GM11168 (cell line): ENCODE measurements at regions not wholly inside any gene's neighbourhood (a gene's known extent, or its start where the extent isn't known, plus 50 kb on each side); places are given as distances from the start of the nearest gene placed in this dataset.

Experiments used
- in situ Hi-C: fragments of 300-500 bp; cut with MboI; formaldehyde crosslinking; loops from one replicate; pipeline ENCODE4 v1.12.0; 2022; ENCODE audit warnings: low sequenced_read_pairs; ENCODE audit not compliant: unreplicated experiment

DNA sequence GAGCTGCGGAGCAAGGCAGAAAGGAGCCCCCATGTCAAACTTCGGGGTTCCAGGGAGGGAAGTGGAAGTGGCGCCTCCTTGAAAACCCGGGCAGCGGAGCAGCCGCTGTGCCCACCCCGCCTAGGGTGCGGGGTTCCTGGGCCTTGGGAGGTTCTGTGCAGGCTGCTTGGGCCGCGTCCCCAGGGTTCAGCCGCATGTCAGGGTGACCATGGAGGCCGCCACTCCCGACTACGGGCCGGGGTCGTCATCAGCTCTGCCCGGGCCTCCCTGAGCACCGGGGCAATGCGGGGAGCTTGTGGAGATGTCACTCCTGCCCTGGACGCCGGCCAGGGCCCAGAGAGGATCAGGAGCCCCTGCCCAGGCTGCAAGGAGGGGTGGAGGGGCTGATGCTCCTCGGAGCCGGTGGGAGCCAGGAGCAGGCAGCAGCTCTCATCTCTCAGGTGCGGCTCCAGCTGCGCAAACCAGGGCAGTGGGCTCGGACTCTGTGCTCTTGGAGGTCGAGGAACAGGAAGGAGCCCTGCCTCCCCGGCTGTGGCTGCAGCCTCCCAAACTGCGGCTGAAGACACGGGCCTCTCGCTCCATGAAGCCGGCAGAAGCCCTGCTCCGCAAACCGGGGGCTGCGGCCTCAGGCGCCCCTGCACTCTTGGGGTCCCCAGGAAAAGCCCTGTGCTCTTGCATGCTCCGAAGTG is 1286.5 kb downstream of the TMEM121 start:
- in situ Hi-C loops, result no loop called here

DNA sequence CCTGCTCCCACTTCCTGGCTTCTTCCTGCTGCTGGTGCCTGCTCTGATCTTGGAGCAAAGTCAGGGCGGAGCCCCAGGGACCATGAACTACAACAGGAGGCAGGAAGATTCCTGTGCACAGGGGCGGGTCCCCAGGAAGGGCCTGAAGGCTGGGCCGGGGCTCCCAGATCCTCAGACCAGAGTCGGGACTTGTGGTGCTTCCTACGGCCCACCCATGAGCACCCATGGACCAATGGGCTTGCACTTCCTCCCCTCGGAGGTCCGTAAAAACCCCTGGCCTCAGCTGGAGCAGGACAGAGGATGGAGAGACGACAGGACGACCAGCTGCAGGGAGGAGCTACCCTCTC is 1287.1 kb downstream of the TMEM121 start:
- in situ Hi-C loops, result no loop called here

DNA sequence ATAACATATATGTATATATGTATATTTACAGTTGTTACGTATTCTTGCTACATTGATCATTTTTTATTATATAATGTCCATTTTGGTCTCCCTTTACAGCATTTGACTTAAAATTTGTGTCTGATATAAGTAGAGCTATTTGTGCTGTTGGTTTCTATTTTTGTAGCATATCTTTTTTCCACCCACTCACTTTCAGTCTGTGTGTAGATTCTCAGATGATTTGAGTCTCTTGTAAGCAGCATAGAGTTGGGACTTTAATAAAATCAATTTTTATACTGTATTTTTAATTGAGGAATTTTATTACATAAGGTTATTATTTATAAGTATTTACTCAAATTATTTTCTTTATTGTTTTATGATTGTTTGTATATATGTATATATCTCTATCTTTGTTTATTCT is 1293.7 kb downstream of the TMEM121 start:
- in situ Hi-C loops, result no loop called here

DNA sequence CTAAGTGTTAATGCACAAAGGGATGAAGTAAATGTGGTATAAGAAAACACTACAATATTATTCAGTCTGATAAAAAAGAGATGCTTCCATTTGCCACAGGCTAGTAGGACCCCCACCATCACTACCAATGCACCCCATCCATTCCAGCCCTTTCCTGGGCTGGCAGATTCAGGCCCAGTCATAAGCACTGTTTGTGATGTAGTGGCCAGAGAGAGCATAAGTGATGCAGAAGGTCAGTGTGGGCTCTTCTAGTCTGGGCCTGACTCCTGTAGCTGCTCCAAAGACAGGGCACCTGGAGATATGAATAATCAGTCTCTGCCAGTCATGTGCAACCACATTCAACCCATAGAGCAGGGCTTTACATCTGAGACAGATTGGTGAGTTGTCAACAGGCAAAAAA is 1294.7 kb downstream of the TMEM121 start:
- in situ Hi-C loops, result no loop called here

DNA sequence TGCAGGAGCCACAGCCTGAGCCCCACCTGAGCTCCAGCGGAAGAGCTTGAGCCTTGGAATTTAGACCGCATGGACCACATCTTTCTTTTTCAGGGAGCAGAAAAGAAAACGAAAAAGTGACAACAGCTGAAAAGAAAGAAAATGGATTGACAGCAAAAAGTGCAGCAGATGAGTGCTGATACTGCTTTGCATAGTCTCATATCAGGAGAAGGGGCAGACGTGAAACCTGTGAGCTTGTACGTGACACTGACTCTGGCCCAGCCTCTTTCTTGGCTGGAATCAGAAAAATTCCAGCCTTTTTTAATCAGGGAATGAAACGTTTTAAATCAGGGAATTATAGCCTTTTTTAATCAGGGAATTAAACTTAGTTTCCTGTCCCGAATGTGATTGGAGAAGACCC is 1296.5 kb downstream of the TMEM121 start:
- in situ Hi-C loops, result no loop called here

DNA sequence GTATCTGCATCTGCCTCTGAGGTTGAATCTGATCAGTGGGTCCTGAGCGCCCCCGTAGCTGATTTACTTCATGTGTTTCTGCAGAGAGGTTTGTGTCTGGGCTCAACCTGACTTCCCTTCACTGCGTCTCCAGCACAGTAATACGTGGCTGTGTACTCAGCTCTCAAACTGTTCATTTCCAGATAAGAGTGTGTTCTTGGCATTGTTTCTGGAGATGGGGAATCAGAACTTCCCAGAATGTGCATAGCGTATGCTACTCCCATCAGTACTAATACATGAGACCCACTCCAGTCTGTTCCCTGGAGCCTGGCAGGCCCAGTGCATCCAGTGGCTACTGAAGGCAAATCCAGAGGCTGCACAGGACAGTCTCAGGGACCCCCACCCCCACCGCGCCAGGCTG is 1297.2 kb downstream of the TMEM121 start:
- in situ Hi-C loops, result no loop called here

DNA sequence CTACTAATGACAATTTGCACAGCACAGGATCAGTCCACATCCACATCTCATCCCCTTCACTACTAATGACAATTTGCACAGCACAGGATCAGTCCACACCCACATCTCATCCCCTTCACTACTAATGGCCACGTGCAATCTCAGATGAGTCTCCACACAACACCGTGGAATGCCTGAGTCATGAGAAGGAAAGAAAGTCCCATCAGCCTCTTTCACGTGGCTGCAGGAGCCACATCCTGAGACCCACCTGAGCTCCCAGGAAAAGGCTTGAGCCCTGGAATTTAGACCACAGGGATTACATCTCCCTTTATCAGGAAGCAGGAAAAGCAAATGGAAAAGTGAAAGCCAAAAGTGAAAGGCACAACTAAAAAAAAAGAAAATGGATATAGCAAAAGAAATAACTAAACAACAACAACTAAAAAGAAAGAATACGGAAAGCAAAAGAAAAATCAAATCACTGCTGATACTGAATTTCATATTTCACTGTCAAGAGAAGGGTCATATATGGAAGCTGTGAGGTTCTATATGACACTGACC is 1300.5 kb downstream of the TMEM121 start:
- in situ Hi-C loops, result no loop called here

DNA sequence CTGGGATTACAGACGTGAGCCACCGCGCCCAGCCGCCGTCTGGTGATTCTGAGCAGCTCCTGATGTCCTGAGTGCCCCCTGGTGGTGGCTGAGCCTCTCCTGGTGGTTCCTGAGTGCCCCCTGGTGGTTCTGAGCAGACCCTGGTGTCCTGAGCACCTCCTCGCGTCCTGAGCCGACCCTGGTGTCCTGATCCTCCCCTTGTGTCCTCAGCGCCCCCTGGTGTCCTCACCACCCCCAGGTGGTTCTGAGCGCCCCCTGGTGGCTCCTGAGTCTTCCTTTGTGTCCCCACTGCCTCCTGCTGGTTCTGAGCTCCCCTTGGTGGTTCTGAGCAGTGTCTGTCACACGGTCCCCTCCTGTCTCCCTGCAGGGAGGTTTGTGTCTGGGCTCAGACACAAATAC is 1304.9 kb downstream of the TMEM121 start:
- in situ Hi-C loops, result no loop called here

DNA sequence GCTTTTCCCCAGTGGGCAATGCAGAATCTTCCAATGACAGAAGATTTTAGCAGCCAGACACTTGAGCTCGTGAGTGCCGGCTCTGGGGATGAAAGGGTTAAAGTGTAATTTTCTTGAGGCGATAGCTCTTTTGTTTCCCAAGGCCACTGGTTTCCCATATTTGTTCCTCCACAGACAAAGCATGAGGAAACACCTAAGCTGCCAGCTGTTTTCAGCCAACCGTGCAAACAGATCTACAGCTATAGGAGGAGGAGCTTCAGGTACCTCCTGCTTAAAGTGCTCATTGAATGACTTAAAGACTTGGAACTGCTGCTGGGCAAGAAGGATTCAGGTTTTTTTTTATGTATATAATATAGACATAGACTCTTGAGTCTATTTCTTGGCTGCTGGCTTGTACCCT is 1311.5 kb downstream of the TMEM121 start:
- in situ Hi-C loops, result no loop called here

DNA sequence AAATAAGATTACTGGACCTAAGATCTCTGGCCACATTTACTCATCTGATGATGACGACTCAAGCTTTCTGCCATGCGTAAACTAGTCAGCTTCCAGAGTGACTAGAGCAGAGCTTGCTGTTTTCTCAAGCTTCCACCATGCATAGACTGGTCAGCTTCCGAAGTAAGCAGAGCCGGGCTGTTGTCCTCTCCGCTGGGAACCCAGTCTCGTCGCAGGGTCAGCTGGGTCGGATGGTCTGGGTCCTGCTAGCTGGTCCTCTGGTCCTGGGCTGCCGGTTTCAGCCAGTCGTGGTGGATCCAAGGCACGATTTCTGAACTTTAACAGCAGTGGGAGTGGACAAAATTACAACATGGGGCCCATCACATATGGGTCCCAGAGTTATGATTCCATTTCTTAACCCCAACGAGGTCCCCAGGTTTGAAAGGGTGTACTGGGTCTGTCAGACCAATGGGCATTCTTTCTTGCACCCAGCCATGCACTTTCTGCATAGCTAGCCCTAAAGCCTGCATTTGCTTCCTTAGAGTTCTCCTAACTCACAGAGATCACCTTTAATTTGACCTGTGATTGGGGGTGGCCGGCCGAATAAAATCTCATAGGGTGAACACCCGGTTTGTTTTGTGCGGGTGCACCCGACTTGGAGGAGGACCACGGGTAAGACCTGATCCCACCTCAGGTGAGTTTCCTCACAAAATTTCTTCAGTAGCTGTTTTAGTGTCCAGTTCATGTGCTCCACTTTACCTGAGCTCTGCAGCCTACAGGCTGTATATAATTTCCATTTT is 1312.8 kb downstream of the TMEM121 start:
- in situ Hi-C loops, result no loop called here

DNA sequence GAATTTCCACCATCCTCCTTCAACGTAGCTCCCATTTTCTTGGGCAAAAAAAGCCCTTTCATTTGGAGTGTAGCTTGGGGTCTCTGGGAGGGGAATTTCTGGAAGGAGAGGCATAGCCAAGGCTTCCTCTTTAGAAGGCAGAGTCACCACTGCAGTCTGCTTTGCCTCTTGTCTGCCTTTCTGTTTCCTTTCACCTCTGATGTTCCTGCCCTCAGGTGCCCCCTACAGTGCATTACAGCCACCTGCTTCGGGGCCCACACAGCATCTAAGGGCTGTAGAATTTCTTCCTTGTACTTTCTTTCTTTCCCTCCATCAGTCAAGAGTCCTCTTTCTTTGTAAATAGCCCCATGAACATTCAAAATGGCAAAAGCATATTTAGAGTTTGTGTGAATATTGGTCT is 1313.9 kb downstream of the TMEM121 start:
- in situ Hi-C loops, result no loop called here

DNA sequence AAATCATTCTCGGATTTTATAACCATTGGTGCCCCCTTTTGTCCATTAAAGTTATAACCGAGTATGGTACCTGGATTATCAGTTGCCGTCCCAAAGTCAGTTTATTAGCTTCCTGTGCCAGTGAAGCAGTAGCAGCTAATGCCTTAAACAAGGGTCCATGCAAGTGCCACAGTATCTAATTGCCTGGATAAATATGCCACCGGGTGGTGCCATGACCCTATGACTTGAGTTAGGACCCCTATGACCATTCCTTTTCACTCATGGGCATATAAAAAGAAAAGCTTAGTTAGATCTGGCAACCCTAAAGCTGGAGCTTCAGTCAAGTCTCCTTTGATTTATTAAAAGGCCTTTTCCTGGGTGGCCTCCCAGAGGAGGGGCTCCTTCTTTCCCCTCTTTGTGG is 1314.6 kb downstream of the TMEM121 start:
- in situ Hi-C loops, result no loop called here

DNA sequence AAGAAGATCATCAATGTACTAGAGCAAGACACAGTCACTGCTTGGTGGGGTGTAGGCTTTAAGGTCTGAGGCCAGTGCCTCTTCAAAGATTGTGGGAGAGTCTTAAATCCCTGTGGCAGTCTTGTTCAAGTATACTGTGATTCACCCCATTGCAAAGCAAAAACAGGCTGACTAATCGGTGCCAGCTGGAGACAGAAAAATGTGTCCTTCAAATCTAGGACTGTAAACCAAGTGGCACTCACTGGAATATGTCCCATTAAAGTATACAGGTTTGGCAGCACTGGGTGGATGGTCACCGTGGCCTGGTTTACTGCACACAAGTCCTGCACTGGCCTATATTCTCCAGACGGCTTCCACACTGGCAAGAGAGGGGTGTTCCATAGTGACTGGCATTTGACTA is 1315.3 kb downstream of the TMEM121 start:
- in situ Hi-C loops, result no loop called here

DNA sequence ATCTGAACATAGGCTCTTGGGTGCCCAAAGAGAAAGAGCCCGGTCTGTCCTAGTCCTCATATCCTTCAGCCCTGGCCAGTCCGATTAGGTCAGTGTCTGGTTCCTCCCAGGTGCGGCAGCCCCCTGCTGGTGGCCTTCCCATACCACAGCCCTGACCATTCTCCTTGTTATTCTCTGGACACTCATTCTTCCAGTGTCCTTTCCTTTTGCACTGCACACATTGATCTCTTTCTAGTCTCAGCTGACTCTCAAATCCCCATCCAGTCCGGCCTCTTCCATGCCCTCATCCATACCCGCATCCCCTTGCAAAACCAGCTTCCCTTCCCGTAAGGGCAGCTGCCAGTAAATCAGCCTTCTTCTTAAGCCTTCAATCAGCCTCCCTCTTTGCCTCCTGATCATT is 1316.3 kb downstream of the TMEM121 start:
- in situ Hi-C loops, result no loop called here

DNA sequence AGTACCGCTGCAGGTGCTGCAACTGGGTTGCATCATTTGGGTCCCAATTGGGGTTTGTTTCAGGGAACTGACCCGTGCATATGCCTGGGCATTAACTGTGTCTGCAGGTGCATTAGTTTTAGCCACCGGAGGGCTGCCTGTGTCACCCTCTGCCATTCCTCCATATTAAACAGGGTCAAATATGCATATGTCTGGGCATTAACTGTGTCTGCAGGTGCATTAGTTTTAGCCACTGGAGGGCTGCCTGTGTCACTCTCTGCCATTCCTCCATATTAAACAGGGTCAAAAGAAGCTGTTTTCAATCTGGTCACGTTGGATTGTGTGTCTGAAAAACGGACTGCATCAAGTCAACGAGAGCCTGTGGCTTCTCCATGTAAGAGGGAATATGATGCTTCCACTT is 1317.0 kb downstream of the TMEM121 start:
- in situ Hi-C loops, result no loop called here

DNA sequence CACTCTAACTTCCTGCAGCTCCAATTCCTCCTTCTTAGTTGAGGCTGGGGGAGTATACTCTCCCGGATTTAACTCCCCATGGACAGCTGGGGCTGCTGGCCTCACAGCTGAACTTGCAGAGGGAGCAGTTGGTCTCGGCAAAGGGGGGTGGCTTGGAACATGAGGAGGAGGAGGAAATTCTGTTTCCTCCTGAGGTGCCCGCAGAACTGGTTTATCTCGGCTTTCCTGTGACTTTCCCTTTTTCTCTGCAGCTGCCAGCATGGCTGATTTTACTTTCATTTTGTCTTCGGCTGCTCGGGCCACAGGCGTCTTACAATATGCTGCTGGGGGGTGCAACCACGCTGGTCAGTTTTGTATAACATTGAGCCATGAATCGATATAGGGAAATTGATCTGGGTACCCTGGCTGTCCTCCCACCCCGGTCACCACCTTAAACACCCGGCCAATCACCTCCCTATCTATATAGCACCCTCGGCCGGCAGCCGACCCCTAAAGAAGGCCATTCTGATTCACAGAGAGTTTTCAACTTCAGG is 1317.6 kb downstream of the TMEM121 start:
- in situ Hi-C loops, result no loop called here

DNA sequence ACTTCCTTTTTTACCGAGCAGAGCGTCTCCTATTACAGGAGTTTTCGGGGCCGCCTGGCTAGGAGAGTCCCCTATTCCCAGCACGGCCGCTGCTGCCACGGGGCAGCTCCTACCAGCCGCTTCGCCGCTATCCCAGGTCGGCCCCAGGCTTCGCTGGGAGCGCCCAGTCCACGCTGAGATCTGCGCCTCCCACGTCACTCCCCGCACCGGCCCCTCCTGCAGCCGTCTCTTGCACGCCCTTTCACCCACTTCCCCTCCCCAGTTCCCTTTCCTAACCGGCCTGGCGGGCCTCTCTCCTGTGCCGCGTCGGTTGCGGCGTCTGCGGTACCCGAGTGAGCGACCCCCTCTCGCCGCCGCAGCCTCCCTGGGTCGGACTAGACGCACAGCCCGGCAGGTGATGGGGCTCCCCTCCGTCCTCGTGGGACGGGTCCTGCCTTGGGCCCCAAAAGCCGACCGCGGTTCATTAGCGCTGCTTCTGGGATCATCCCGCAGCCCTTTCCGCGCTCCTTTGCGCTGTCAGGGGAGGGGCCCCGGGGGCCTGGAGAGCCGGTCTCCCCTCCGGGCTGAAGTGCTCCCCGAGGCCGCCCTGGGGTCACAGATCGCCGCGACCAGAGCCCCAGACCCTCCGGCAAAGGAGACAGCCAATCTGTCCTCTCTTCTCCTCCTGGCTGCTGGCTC is 1318.4 kb downstream of the TMEM121 start:
- in situ Hi-C loops, result no loop called here

DNA sequence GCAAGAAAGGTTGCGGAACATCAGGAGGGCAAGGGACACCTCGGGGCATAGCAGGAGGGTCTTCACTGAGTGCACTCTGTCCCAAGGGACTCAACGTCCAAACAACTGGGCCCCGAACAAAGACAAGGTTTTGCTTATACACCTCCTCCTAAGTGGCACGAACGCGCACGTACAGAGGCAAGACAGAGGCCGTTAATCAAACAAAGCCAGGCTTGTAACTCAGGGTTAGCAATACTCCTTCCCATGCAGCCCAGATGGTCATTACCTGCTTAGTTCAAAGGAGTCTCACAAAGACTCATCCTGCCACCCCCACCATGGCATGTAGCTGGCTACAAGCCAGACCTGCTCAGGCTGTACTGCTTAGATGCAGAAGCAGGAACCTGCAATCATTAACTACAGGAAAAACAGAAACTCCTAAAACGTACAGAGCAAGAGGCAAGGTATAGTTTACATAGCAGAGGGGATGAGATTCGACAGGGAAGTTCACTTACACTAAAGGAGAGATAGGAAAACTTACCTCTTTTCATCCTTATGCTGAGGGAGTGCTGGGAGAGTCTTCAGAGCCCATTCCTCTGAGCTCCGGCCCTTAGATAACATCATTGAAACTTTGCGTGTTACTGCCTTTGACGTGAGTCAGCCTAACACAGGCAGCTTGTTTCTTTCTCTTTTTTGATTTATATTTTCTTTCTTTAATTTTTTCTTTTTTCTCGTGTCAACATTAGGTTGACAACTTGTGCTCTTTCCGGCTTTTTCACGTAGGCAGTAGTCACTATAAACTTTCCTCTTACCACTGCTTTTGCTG is 1319.1 kb downstream of the TMEM121 start:
- in situ Hi-C loops, result no loop called here

DNA sequence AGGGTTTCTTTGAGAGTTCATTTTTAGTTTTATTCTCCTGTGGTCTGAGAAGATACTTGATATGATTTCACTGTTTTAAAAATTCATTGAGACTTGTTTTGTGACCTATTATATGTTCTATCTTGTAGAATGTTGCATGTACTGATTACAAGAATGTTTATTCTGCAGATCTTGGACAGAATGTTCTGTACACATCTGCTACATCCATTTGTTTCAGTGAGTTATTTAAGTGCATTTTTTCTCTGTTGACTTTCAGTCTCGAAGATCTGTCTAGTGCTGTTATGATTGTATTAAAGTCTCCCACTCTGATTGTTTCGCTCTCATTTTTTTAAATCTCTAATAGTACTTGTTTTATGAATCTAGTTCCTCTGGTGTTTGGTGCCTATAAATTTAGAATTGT is 1319.8 kb downstream of the TMEM121 start:
- in situ Hi-C loops, result no loop called here
